K562 (cell line): ENCODE measurements at regions not wholly inside any gene's neighbourhood (a gene's known extent, or its start where the extent isn't known, plus 50 kb on each side); places are given as distances from the start of the nearest gene placed in this dataset. TPM values are rescaled to one million over a fixed set of nuclear protein-coding genes. Genes with fewer than 3 reads are reported as not detected.

Experiments
- small RNA-seq: library from RNA; depleted of rRNA; stranded (forward); fragments of <200 nt; gene quantifications from one replicate; pipeline ENCODE3, GENCODE V24; 2014

Small RNA genes in the stretch of these regions (small RNA-seq; reads per million reads assigned to genes)
- not detected for gene AC090525.3
